Choroid plexus epithelial cell (primary cell): ENCODE measurements at regions not wholly inside any gene's neighbourhood (a gene's known extent, or its start where the extent isn't known, plus 50 kb on each side); places are given as distances from the start of the nearest gene placed in this dataset.
A peak's percentile ranks its signal among the peaks of the same experiment; 100 is the strongest.

Source experiments
- DNase-seq: peaks from one replicate; pipeline ENCODE4 v3.0.0-alpha.2; 2010; ENCODE audit warnings: low read depth
- H3K4me3 ChIP-seq: 2 replicates; pipeline ENCODE4 v1.5.1; 2011; ENCODE audit warnings: low read depth, mild to moderate bottlenecking, control low read depth, low read length, moderate library complexity
- CTCF ChIP-seq: conservative IDR thresholded peaks from 2 replicates; pipeline ENCODE4 v1.5.1; 2011; ENCODE audit warnings: low read depth, mild to moderate bottlenecking, control low read depth, inconsistent platforms, low read length, moderate library complexity

GRCh38 chr9:109966643-109967368, 186.8 kb downstream of the PALM2AKAP2 start:
- no peak overlapping the region for H3K4me3 ChIP-seq
- no peak for TF ChIP-seq CTCF
- DNase-seq, result no peak

DNA sequence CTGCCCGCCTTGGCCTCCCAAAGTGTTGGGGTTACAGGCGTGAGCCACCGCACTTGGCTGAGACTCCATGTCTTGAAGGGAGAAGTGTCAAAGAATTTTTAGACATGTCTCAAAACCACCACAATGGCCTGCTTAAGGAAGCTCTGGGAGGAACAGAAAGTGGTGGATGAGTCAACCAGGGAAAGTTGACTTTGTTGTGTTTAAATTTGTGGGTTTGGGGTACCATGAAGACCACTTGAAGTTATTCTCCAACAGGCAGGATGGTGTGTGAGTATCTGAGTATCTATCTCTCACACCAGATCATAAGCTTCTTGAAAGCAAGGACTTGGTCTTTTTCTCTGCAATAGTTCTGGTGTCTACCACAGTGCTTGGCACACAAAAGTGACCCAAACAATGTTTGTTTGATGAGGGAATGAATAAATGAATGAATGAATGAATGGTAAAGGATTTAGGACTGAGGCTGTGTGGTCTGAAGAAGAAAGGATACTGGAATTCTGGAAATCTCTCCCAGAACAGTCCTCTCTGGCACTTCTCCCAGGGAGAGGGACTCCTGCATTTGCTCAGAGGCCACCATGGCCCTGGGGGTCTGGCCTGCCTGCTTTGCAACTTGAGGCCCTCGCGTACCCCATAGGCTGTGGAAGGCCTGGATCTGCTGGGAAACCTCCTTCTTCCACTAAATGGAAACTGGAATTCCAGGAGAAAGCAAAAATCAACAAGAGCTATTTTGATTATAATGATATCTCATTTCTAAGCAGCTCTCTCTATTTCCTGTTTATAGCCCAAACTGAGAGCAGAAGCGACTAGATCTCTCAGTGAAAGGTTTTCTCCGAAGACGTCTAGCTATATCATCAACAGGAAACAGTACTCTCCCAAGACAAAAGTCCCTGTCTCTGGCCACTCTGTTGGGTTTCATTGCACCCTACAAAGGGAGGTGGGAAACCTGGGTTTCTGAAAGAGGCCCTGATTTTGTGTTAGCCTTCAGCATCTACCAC, 187.9 kb downstream of the PALM2AKAP2 start:
- DNase-seq, result peak; percentile 24
- no peak overlapping the region for H3K4me3 ChIP-seq
- no peak for TF ChIP-seq CTCF

DNA sequence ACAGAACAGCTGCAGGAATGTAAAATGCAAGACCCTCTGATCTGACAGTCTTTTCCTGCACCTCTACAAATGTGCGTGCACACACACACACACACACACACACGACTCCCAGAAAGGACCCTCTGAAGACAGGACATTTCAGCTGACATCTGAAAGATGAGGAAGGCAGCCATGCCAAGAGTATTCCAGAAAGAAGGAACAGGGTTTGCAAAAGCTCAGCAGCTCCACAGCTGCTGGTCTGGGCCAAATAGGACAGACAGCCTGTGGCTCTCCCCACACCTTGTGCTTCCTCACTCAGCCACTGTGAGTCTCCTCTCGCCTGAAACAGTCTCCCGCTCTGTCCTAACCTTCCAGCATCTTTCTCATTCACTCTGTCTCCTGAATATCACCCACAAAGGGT, 189.0 kb downstream of the PALM2AKAP2 start:
- peak; percentile 70 for TF ChIP-seq CTCF
- H3K4me3 ChIP-seq, result no peak overlapping the region
- DNase-seq, result peak; percentile 75

- peak; percentile 28 for DNase-seq
- TF ChIP-seq CTCF, result no peak
- H3K4me3 ChIP-seq, result no peak overlapping the region
These were observed 189.7 kb downstream of the PALM2AKAP2 start for GRCh38 chr9:109969573-109970237.

DNA sequence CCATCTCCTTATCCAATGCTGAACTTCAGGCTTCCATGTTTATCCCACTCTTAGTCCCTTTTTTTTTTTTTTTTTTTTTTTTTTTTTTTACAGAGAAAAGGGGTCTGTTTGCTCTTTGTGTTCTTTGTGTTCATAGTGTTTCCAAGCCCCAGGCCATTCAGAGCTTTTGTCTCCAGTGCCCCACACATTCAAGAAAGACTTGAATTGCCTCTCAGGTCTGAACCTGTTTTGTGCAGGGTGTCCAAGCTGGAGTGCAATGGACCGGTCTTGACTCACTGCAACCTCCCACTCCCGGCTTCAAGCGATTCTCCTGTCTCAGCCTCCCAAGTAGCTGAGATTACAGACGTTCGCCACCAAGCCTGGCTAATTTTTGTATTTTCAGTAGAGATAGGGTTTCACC, 191.2 kb downstream of the PALM2AKAP2 start:
- H3K4me3 ChIP-seq, result no peak overlapping the region
- no peak for DNase-seq
- no peak for TF ChIP-seq CTCF

DNA sequence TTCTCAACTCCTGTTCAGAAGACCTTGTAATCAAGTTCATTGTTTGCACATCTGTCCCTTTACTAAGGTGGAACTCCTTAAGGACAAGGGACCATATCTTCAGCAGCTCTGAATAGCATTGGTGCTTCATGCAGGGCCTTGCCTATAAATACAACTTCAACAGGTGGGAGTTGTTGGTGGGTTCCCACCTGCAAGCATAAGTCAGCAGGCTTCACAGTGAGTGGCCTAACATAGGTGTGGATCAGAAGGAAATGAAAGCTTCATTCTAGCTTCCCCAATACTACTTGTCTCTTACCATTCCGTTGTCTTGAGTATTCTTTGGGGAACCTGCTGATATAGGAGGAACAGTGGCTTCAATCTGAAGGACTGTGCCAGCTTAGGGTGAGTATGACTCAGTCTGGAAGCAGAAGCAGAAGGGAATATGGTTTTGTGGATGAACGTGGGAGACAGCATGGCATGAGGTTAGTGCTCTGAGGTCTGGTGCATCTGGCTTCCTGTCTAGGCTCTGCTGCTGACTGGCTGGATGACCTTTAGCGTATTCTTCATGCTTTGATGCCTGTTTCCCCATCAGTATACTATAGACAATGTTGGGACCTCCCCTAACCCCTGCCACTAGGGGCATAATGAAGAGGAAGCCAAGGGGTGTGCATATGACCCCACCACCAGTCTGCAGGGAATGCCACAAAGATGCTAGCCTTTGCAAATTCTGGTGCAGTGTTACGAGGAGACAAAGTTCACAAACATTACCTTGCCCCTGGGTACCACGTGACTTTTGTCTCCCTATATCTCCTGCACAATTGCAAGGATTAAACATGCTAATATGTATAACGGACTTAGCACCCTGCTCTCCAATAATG, 192.3 kb downstream of the PALM2AKAP2 start:
- H3K4me3 ChIP-seq, result no peak overlapping the region
- DNase-seq, result no peak
- TF ChIP-seq CTCF, result peak; percentile 10
